ENCODE measurements at regions not wholly inside any gene's neighbourhood (a gene's known extent, or its start where the extent isn't known, plus 50 kb on each side); places are given as distances from the start of the nearest gene placed in this dataset.

GRCh38 chr2:60066096-60066839, 487.2 kb downstream of the BCL11A start:
- no peak for DNase-seq (ENCODE audit: low read depth)
- TF ChIP-seq CTCF (conservative IDR thresholded peaks at IDR 0.05; ENCODE audit: control insufficient read depth, insufficient read depth, low read depth, low read length) = no peak
- no peak overlapping the region for H3K4me3 ChIP-seq (ENCODE audit: control insufficient read depth, low read depth, low read length)

- DNase-seq (ENCODE audit: low read depth) = no peak
- no peak for TF ChIP-seq CTCF (conservative IDR thresholded peaks at IDR 0.05; ENCODE audit: control insufficient read depth, insufficient read depth, low read depth, low read length)
- no peak overlapping the region for H3K4me3 ChIP-seq (ENCODE audit: control insufficient read depth, low read depth, low read length)
Observed at GRCh38 chr2:60064687-60065389, 488.6 kb downstream of the BCL11A start.

GRCh38 chr2:60058781-60059180, 494.7 kb downstream of the BCL11A start:
- no peak for TF ChIP-seq CTCF (conservative IDR thresholded peaks at IDR 0.05; ENCODE audit: control insufficient read depth, insufficient read depth, low read depth, low read length)
- no peak overlapping the region for H3K4me3 ChIP-seq (ENCODE audit: control insufficient read depth, low read depth, low read length)
- no peak for DNase-seq (ENCODE audit: low read depth)

- TF ChIP-seq CTCF (conservative IDR thresholded peaks at IDR 0.05; ENCODE audit: control insufficient read depth, insufficient read depth, low read depth, low read length) = no peak
- no peak for DNase-seq (ENCODE audit: low read depth)
Observed at GRCh38 chr2:60054571-60055340, 498.7 kb downstream of the BCL11A start.

GRCh38 chr2:60053791-60054190, 499.7 kb downstream of the BCL11A start:
- DNase-seq (ENCODE audit: low read depth) = no peak
- no peak overlapping the region for H3K4me3 ChIP-seq (ENCODE audit: control insufficient read depth, low read depth, low read length)
- no peak for TF ChIP-seq CTCF (conservative IDR thresholded peaks at IDR 0.05; ENCODE audit: control insufficient read depth, insufficient read depth, low read depth, low read length)

More at GRCh38 chr2:60054571-60055340, 498.7 kb downstream of the BCL11A start:
- H3K4me3 ChIP-seq (ENCODE audit: control insufficient read depth, low read depth, low read length) = no peak overlapping the region

GRCh38 chr2:60052601-60053000, 500.9 kb downstream of the BCL11A start:
- DNase-seq (ENCODE audit: low read depth) = no peak
- no peak overlapping the region for H3K4me3 ChIP-seq (ENCODE audit: control insufficient read depth, low read depth, low read length)
- no peak for TF ChIP-seq CTCF (conservative IDR thresholded peaks at IDR 0.05; ENCODE audit: control insufficient read depth, insufficient read depth, low read depth, low read length)
